Psoas muscle (tissue), 7 donors: ENCODE measurements at regions not wholly inside any gene's neighbourhood (a gene's known extent, or its start where the extent isn't known, plus 50 kb on each side); places are given as distances from the start of the nearest gene placed in this dataset.

Experiments used
- ATAC-seq, 4 donors: fragments of 200-7000 bp; cut with Tn5 transposase; one replicate each; pipeline ENCODE4 v1.9.1; 2020; ENCODE audit warnings: moderate library complexity in 3 of 4, mild to moderate bottlenecking in 2 of 4
- DNase-seq, 2 donors: peaks; one replicate each; pipeline ENCODE4 v3.0.0-alpha.2; 2020
- H3K27ac ChIP-seq: fragments of 200-600 bp; one replicate; pipeline ENCODE4 v1.8.0; 2022
- H3K27me3 ChIP-seq, 3 donors: fragments of 200-600 bp in 1 of 3; one replicate each; pipeline versions ENCODE4 v1.6.1 to v1.8.0; 2013 to 2022; ENCODE audit warnings: low read length in 2 of 3, mild to moderate bottlenecking in 2 of 3, moderate library complexity in 1 of 3; ENCODE audit not compliant: insufficient read depth in 3 of 3
- H3K36me3 ChIP-seq, 2 donors: fragments of 200-600 bp in 1 of 2; one replicate each; pipeline versions ENCODE4 v1.6.1 to v1.8.0; 2013 to 2022; ENCODE audit warnings: low read depth in 1 of 2, mild to moderate bottlenecking in 1 of 2, moderate library complexity in 1 of 2; ENCODE audit not compliant: insufficient read depth in 1 of 2
- H3K4me1 ChIP-seq: fragments of 200-600 bp; one replicate; pipeline ENCODE4 v1.8.0; 2022
- H3K4me3 ChIP-seq: fragments of 200-600 bp; one replicate; pipeline ENCODE4 v1.8.0; 2022; ENCODE audit warnings: mild to moderate bottlenecking
- H3K9me3 ChIP-seq: fragments of 200-600 bp; one replicate; pipeline ENCODE4 v1.8.0; 2022
- WGBS, 3 donors: extraction: QIAGEN DNeasy Blood & Tissue Kit; methylation state at CpG; one replicate each; pipeline versions ENCODE4 v1.1.6 to v1.1.7; 2013; 5-methylcytosine and 5-hydroxymethylcytosine counted together
- intact Hi-C, 2 donors: fragments of 100-400 bp; cut with DNase I; formaldehyde crosslinking; loops; one replicate each; pipeline versions ENCODE4 v1.11.0 to v1.14.2; 2022
- TF ChIP-seq, protein P1 (sequence below): fragments of 200-600 bp; IDR thresholded peaks from one replicate; pipeline ENCODE4 v1.8.0; 2022; ENCODE audit warnings: antibody characterized with exemption
- donor health status: healthy with polysubstance abuse.
- donor health status: DM: no; HTN: no; CAD: no; lungs with moderate emphysema.
- donor health status: Bipolar disorder and iron deficiency.
- donor health status: healthy.
- donor health status: DM: yes; HTN: yes; CAD: no.
- donor health status: DM: no; HTN: no; CAD: no.
- donor health status: DM: yes; HTN: yes; CAD: no.

DNA sequence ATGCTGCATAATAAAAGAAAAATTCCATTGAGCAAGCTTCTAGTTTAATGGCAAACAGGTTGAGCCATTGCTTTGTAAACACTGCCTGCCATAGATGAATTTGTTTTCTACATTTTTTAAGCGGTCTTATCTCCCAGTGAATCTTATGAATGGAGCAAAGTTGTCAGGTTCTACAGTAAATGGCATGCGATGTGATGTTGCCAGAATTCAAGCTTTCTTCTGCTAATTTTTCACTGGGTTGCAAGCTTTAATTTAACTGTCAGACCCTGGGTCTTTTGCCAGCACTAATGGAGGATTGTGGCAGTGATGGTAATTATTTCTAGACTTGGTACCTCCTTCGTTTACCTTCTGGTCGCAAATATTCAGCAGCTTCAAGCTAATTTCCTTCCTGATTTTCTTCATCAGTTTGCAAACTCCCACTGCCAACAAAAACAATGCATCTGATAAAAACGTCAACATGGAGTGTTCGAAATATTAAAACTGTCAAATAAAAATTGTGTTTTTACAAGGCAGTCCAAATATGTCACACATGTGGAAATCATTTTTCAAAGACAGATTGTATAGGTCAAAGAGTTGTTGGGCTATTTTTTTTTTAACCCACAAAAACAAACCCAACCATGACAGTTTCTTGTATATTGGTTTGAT, 274.2 kb upstream of the ERCC4 start:
- Histone ChIP-seq H3K27ac (no peak overlapping the region), H3K36me3 (no peaks in the 10 kb centered on the region), H3K4me3 (no peak overlapping the region), H3K27me3 (no peaks in the 10 kb centered on the region), H3K4me1 (no peaks in the 10 kb centered on the region), H3K9me3 (no peaks in the 10 kb centered on the region)
- ATAC-seq: no peak
- intact Hi-C loops: no loop called here
- TF ChIP-seq, protein P1, sequence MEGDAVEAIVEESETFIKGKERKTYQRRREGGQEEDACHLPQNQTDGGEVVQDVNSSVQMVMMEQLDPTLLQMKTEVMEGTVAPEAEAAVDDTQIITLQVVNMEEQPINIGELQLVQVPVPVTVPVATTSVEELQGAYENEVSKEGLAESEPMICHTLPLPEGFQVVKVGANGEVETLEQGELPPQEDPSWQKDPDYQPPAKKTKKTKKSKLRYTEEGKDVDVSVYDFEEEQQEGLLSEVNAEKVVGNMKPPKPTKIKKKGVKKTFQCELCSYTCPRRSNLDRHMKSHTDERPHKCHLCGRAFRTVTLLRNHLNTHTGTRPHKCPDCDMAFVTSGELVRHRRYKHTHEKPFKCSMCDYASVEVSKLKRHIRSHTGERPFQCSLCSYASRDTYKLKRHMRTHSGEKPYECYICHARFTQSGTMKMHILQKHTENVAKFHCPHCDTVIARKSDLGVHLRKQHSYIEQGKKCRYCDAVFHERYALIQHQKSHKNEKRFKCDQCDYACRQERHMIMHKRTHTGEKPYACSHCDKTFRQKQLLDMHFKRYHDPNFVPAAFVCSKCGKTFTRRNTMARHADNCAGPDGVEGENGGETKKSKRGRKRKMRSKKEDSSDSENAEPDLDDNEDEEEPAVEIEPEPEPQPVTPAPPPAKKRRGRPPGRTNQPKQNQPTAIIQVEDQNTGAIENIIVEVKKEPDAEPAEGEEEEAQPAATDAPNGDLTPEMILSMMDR: no peak
- 60% methylated on average over 6 of the region's 6 CpGs for WGBS, 3 donors
- DNase-seq: no peak

DNA sequence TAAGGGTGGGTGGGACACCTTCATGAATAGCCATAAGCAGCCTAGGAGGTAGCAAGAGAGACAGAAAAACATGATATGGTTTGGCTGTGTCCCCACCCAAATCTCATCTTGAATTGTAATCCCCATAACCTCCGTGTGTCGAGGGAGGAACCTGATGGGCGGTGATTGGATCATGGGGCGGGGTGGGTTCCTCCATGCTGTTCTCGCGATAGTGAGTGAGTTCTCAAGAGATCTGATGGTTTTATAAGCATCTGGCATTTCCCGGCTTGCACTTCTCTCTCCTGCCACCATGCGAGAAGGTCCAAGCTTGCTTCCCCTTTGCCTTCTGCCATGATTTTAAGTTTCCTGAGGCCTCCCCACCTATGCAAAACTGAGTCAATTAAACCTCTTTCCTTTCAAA, 259.1 kb upstream of the ERCC4 start:
- Histone ChIP-seq H3K36me3 (no peaks in the 10 kb centered on the region), H3K27ac (no peak overlapping the region), H3K9me3 (no peaks in the 10 kb centered on the region), H3K4me3 (no peak overlapping the region), H3K27me3 (no peaks in the 10 kb centered on the region), H3K4me1 (no peaks in the 10 kb centered on the region)
- intact Hi-C loops: no loop called here
- DNase-seq: no peak
- TF ChIP-seq, protein P1: no peak
- ATAC-seq: no peak
- WGBS, 3 donors: 85 to 91% (median 86%) methylated on average over 8 of the region's 8 CpGs

DNA sequence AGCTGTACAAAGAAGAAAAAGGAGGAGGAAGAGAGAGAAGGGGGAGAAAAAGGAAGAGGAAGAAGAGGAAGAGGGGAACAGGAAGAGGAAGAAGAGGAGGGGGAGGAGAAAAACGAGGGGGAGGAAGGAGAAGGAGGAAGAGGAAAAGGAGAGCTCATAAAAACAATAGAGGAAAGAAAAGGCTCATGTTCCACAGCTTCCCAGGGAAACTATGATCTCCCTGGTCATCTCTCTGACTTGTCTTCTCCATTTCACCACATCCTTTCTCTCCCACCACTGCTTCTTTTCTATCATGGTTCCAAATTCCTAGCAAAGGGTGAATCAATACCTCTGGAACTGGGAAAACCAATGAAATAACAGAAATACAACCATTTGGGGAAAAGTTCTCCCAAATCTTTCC, 254.1 kb upstream of the ERCC4 start:
- TF ChIP-seq, protein P1: no peak
- H3K27me3 ChIP-seq: peaks cover 0 to 2% (median 0%) of the 10 kb centered on the region in 3 donors
- no peak for DNase-seq
- no peak overlapping the region for H3K27ac ChIP-seq
- no peaks in the 10 kb centered on the region for H3K36me3 ChIP-seq
- intact Hi-C loops: no loop called here
- 0 to 43% (median 14%) methylated on average over 1 of the region's 1 CpG for WGBS, 3 donors
- no peak overlapping the region for H3K4me3 ChIP-seq
- H3K4me1 ChIP-seq: no peaks in the 10 kb centered on the region
- peaks cover 4% of the 10 kb centered on the region for H3K9me3 ChIP-seq
- no peak for ATAC-seq

DNA sequence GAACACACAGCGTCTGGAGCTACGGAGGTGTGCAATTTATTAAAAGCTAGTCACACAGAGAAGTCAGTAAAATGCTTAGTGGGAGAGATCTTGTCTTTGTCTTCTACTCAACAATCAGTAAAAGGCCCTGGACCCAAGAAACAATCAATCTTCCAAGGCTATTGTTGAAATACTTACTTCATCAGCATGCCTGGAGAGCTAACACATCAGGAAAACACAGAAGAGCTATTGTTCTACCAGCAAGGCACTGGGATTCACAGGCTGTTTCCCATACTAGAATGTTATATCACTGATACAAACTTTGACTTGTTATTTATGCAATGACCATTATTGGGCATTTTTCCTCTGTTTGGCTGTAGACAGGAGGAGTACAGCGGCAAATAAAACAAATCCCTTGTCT, 247.8 kb upstream of the ERCC4 start:
- ATAC-seq (no peak), DNase-seq (no peak)
- TF ChIP-seq, protein P1: no peak
- Histone ChIP-seq H3K9me3 (peaks cover 4% of the 10 kb centered on the region), H3K36me3 (no peaks in the 10 kb centered on the region), H3K27ac (no peak overlapping the region), H3K4me1 (no peaks in the 10 kb centered on the region), H3K4me3 (no peak overlapping the region), H3K27me3 (peaks cover 0 to 2% (median 0%) of the 10 kb centered on the region in 3 donors)
- 63 to 76% (median 64%) methylated on average over 3 of the region's 3 CpGs for WGBS, 3 donors
- intact Hi-C loops: no loop called here
